Fibroblast of lung (primary cell): ENCODE measurements at regions not wholly inside any gene's neighbourhood (a gene's known extent, or its start where the extent isn't known, plus 50 kb on each side); places are given as distances from the start of the nearest gene placed in this dataset.

Experiments
- DNase-seq, 2 donors: peaks; one replicate each; pipeline versions ENCODE4 v3.0.0 to v3.0.0-alpha.2; 2010; ENCODE audit warnings: low read depth in 2 of 2
- H2AFZ ChIP-seq: 2 replicates; pipeline ENCODE4 v1.5.1; 2012; ENCODE audit warnings: low read length, control low read depth, inconsistent platforms
- H3K27ac ChIP-seq: 2 replicates; pipeline ENCODE4 v1.5.1; 2011; ENCODE audit warnings: low read length, control low read depth; ENCODE audit not compliant: insufficient read depth
- H3K27me3 ChIP-seq: 2 replicates; pipeline ENCODE4 v1.5.1; 2011; ENCODE audit warnings: mild to moderate bottlenecking, low read length; ENCODE audit not compliant: control insufficient read depth, insufficient read depth
- H3K36me3 ChIP-seq: 2 replicates; pipeline ENCODE4 v1.5.1; 2011; ENCODE audit warnings: low read length; ENCODE audit not compliant: control insufficient read depth, insufficient read depth
- H3K4me1 ChIP-seq: 2 replicates; pipeline ENCODE4 v1.5.1; 2011; ENCODE audit warnings: low read length; ENCODE audit not compliant: control insufficient read depth, insufficient read depth; ENCODE audit errors: extremely low read depth
- H3K4me2 ChIP-seq: 2 replicates; pipeline ENCODE4 v1.5.1; 2011; ENCODE audit warnings: low read length, control low read depth; ENCODE audit not compliant: insufficient read depth; ENCODE audit errors: extremely low read depth
- H3K4me3 ChIP-seq, 4 experiments: fragments of 200-600 bp in 1 of 4; sonication (generic) in 1 of 4; replicated peaks in 1 of 4; 2 replicates each; pipeline ENCODE4 v1.5.1; 2011 to 2016; ENCODE audit warnings: low read length in 4 of 4, low read depth in 3 of 4, mild to moderate bottlenecking in 3 of 4, control low read depth in 2 of 4, inconsistent platforms in 1 of 4, mixed read lengths in 1 of 4; ENCODE audit not compliant: insufficient read depth in 1 of 4; ENCODE audit errors: control extremely low read depth in 1 of 4
- H3K79me2 ChIP-seq: 2 replicates; pipeline ENCODE4 v1.5.1; 2012; ENCODE audit warnings: mild to moderate bottlenecking, low read length, inconsistent platforms; ENCODE audit not compliant: control insufficient read depth, insufficient read depth
- H3K9ac ChIP-seq: 2 replicates; pipeline ENCODE4 v1.5.1; 2011; ENCODE audit warnings: mild to moderate bottlenecking, low read length, control low read depth; ENCODE audit not compliant: insufficient read depth
- H3K9me3 ChIP-seq: 2 replicates; pipeline ENCODE4 v1.5.1; 2012; ENCODE audit warnings: low read depth, low read length; ENCODE audit not compliant: control insufficient read depth, insufficient read depth
- H4K20me1 ChIP-seq: 2 replicates; pipeline ENCODE4 v1.5.1; 2011; ENCODE audit warnings: low read length; ENCODE audit not compliant: control insufficient read depth, insufficient read depth; ENCODE audit errors: extremely low read depth
- CTCF ChIP-seq, 2 donors: IDR thresholded peaks in 1 of 2; conservative IDR thresholded peaks in 1 of 2; 1 replicate in 1 of 2; 2 replicates in 1 of 2; pipeline ENCODE4 v1.5.1; 2011 to 2012; ENCODE audit warnings: low read length in 2 of 2, control low read depth in 1 of 2, inconsistent platforms in 1 of 2, low read depth in 1 of 2, mild to moderate bottlenecking in 1 of 2
- EZH2 ChIP-seq: IDR thresholded peaks from 2 replicates; pipeline ENCODE4 v1.5.1; 2012; ENCODE audit warnings: low read length, control low read depth, mild to moderate bottlenecking; ENCODE audit errors: missing control alignments

GRCh38 chr6:149150301-149150700, 167.2 kb upstream of the TAB2 start:
- Histone ChIP-seq H3K27ac (no peak overlapping the region), H3K27me3 (no peaks in the 10 kb centered on the region), H3K4me3 (no peak overlapping the region), H3K9ac (no peak overlapping the region), H4K20me1 (no peaks in the 10 kb centered on the region), H3K36me3 (no peaks in the 10 kb centered on the region), H3K4me1 (no peaks in the 10 kb centered on the region), H3K79me2 (no peaks in the 10 kb centered on the region), H2AFZ (no peak overlapping the region), H3K4me2 (no peak overlapping the region), H3K9me3 (no peaks in the 10 kb centered on the region)
- no peak for DNase-seq
- no peak for TF ChIP-seq CTCF (conservative IDR thresholded peaks at IDR 0.05 in 1 of 2, IDR thresholded peaks at IDR 0.05 in 1 of 2; ENCODE audit: low read depth in 1 of 2, low read length in 2 of 2)
- TF ChIP-seq EZH2 = no peak

GRCh38 chr6:149150801-149151398, 166.6 kb upstream of the TAB2 start:
- H4K20me1 ChIP-seq = no peaks in the 10 kb centered on the region
- H3K79me2 ChIP-seq = no peaks in the 10 kb centered on the region
- no peaks in the 10 kb centered on the region for H3K27me3 ChIP-seq
- H3K4me1 ChIP-seq = no peaks in the 10 kb centered on the region
- H3K27ac ChIP-seq = no peak overlapping the region
- DNase-seq = no peak
- H3K4me2 ChIP-seq = no peak overlapping the region
- no peak for TF ChIP-seq EZH2
- TF ChIP-seq CTCF (conservative IDR thresholded peaks at IDR 0.05 in 1 of 2, IDR thresholded peaks at IDR 0.05 in 1 of 2; ENCODE audit: low read depth in 1 of 2, low read length in 2 of 2) = no peak
- no peak overlapping the region for H2AFZ ChIP-seq
- H3K36me3 ChIP-seq = no peaks in the 10 kb centered on the region
- no peak overlapping the region for H3K4me3 ChIP-seq
- no peaks in the 10 kb centered on the region for H3K9me3 ChIP-seq
- H3K9ac ChIP-seq = no peak overlapping the region

- H3K9ac ChIP-seq = no peak overlapping the region
- no peaks in the 10 kb centered on the region for H4K20me1 ChIP-seq
- no peaks in the 10 kb centered on the region for H3K4me1 ChIP-seq
- no peak overlapping the region for H3K4me2 ChIP-seq
- H3K9me3 ChIP-seq = no peaks in the 10 kb centered on the region
- no peaks in the 10 kb centered on the region for H3K27me3 ChIP-seq
- DNase-seq = no peak
- no peaks in the 10 kb centered on the region for H3K79me2 ChIP-seq
- TF ChIP-seq CTCF (conservative IDR thresholded peaks at IDR 0.05 in 1 of 2, IDR thresholded peaks at IDR 0.05 in 1 of 2; ENCODE audit: low read depth in 1 of 2, low read length in 2 of 2) = no peak
- TF ChIP-seq EZH2 = no peak
- H3K27ac ChIP-seq = no peak overlapping the region
- no peak overlapping the region for H2AFZ ChIP-seq
- no peak overlapping the region for H3K4me3 ChIP-seq
- no peaks in the 10 kb centered on the region for H3K36me3 ChIP-seq
These were observed 165.0 kb upstream of the TAB2 start for GRCh38 chr6:149152521-149152920.
